ENCODE measurements at regions not wholly inside any gene's neighbourhood (a gene's known extent, or its start where the extent isn't known, plus 50 kb on each side); places are given as distances from the start of the nearest gene placed in this dataset.
"Not testable (repeated sequence)": the region's sequence is repeated elsewhere in the genome, so short reads cannot be mapped to it uniquely, and the experiment has no call there.

DNA sequence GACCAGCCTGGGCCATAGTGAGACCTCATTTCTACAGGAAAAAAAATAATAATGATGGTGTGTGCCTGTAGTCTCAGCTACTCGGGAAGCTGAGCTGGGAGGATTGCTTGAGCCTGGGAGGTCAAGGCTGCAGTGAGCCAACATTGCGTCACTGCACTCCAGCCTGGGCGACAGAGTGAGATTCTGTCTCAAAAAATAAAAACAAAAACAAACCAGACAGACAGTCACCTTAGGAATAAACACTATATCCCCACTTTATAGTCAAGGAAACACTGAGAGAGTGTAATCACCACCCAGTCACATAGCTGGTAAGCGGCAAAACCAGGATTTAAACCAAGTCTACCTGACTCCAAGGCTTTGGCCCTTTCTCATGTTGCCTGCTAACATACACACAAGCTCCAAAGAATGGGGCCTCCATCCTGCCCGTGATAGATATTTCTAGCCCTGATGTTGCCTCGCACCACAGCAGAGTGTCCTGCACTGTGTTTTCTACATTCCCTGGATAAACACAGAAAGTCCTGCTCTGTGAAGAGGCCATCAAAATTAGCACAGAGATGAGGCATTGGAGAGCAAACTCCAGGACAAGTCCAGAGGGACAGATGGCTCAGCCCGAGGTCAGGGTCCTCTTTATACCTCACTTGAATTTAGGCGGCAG is 66.1 kb upstream of the SMURF2 start:
- no peak overlapping the region for H3K9ac ChIP-seq
- H3F3A ChIP-seq (replicated peaks; ENCODE audit: insufficient read depth), result peaks cover 46% of the 10 kb centered on the region
- no peaks in the 10 kb centered on the region for H3K9me2 ChIP-seq
- DNase-seq, result no peak
- TF ChIP-seq POLR2AphosphoS5 (IDR thresholded peaks at IDR 0.05; ENCODE audit: low read depth, low read length) (no peak), TCF12 (IDR thresholded peaks at IDR 0.05) (no peak), MEF2A (IDR thresholded peaks at IDR 0.05; ENCODE audit: borderline replicate concordance, low read depth) (no peak), YY1 (IDR thresholded peaks at IDR 0.05; ENCODE audit: low read depth) (no peak), JUND (IDR thresholded peaks at IDR 0.05) (no peak), FOXM1 (IDR thresholded peaks at IDR 0.05; ENCODE audit: low read depth) (no peak), RFX5 (IDR thresholded peaks at IDR 0.05; ENCODE audit: low read length) (no peak)
- TF ChIP-seq, protein P1, sequence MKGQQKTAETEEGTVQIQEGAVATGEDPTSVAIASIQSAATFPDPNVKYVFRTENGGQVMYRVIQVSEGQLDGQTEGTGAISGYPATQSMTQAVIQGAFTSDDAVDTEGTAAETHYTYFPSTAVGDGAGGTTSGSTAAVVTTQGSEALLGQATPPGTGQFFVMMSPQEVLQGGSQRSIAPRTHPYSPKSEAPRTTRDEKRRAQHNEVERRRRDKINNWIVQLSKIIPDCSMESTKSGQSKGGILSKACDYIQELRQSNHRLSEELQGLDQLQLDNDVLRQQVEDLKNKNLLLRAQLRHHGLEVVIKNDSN (IDR thresholded peaks at IDR 0.05; ENCODE audit: borderline replicate concordance, low read depth), result no peak
- TF ChIP-seq, protein P2, sequence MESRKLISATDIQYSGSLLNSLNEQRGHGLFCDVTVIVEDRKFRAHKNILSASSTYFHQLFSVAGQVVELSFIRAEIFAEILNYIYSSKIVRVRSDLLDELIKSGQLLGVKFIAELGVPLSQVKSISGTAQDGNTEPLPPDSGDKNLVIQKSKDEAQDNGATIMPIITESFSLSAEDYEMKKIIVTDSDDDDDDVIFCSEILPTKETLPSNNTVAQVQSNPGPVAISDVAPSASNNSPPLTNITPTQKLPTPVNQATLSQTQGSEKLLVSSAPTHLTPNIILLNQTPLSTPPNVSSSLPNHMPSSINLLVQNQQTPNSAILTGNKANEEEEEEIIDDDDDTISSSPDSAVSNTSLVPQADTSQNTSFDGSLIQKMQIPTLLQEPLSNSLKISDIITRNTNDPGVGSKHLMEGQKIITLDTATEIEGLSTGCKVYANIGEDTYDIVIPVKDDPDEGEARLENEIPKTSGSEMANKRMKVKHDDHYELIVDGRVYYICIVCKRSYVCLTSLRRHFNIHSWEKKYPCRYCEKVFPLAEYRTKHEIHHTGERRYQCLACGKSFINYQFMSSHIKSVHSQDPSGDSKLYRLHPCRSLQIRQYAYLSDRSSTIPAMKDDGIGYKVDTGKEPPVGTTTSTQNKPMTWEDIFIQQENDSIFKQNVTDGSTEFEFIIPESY (IDR thresholded peaks at IDR 0.05; ENCODE audit: borderline replicate concordance, low read depth), result no peak
- no peak overlapping the region for H2AFZ ChIP-seq (ENCODE audit: low read depth)
- no peaks in the 10 kb centered on the region for H3K9me3 ChIP-seq
- no peak overlapping the region for H3K4me2 ChIP-seq
- no peaks in the 10 kb centered on the region for H3K79me2 ChIP-seq (ENCODE audit: insufficient read depth)
- peak overlapping the region in 1 of 2 experiments; percentile 31; a peak in 1 of 4 replicates for H3K27ac ChIP-seq (ENCODE audit: low read depth in 2 of 2, low read length in 1 of 2)
- no peaks in the 10 kb centered on the region for H3K27me3 ChIP-seq (ENCODE audit: insufficient read depth)
- POLR2A ChIA-PET, result no interaction called here
- H3K4me1 ChIP-seq (ENCODE audit: control insufficient read depth in 1 of 2, insufficient read depth in 2 of 2, low read depth in 1 of 2, low read length in 1 of 2), result peaks cover 15 to 27% of the 10 kb centered on the region in 2 experiments; a peak in 2 of 4 replicates
- H3K4me3 ChIP-seq (ENCODE audit: low read depth in 2 of 2, low read length in 1 of 2), result no peak overlapping the region
- 82% methylated on average over 8 of the region's 8 CpGs for WGBS (ENCODE audit: low lambda C conversion rate)
- H3K36me3 ChIP-seq (replicated peaks in 1 of 2; ENCODE audit: control insufficient read depth in 1 of 2, insufficient read depth in 2 of 2, low read length in 1 of 2), result no peaks in the 10 kb centered on the region
- H4K20me1 ChIP-seq (ENCODE audit: insufficient read depth), result no peaks in the 10 kb centered on the region
- CTCF ChIA-PET, result interaction anchor here (1.0 kb wide), 1 partner anchor 308 kb away, joined by 3 read pairs; no protein-coding TSS in a partner anchor

DNA sequence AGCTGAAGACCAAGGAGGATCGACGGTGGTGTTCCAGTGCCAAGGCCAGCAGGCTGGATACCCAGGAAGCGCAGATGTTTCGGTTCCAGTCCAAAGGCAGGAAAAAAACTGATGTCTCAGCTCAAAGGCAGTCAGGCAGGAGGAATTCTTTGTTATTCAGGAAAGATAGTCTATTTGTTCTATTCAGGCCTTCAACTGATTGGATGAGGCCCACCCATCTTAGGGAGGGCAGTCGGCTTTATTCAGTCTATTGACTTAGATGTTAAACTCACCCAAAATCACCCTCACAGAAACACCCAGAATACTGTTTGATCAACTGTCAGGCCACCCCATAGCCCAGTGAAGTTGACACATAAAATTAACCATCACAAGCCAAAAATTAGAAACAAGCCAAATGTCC is 63.9 kb upstream of the SMURF2 start:
- H3K27ac ChIP-seq (ENCODE audit: low read depth in 2 of 2, low read length in 1 of 2); DNase-seq; H3K9me2 ChIP-seq; H3K27me3 ChIP-seq (ENCODE audit: insufficient read depth); POLR2A ChIA-PET; H3K4me2 ChIP-seq; H3K9me3 ChIP-seq; H3K4me3 ChIP-seq (ENCODE audit: low read depth in 2 of 2, low read length in 1 of 2); H2AFZ ChIP-seq (ENCODE audit: low read depth); H4K20me1 ChIP-seq (ENCODE audit: insufficient read depth); H3K9ac ChIP-seq; H3K79me2 ChIP-seq (ENCODE audit: insufficient read depth); H3K36me3 ChIP-seq (replicated peaks in 1 of 2; ENCODE audit: control insufficient read depth in 1 of 2, insufficient read depth in 2 of 2, low read length in 1 of 2): not testable (repeated sequence)
- CTCF ChIA-PET, result interaction anchor here (0.8 to 2.1 kb wide), 2 partner anchors 9 to 27 kb away, joined by 3 to 5 read pairs; no protein-coding TSS in a partner anchor
- peaks cover 31% of the 10 kb centered on the region for H3F3A ChIP-seq (replicated peaks; ENCODE audit: insufficient read depth)
- H3K4me1 ChIP-seq (ENCODE audit: control insufficient read depth in 1 of 2, insufficient read depth in 2 of 2, low read depth in 1 of 2, low read length in 1 of 2), result peaks cover 4 to 16% of the 10 kb centered on the region in 2 experiments; a peak in 2 of 4 replicates
- WGBS (ENCODE audit: low lambda C conversion rate), result 95% methylated on average over 5 of the region's 5 CpGs

All from SK-N-SH (cell line).